Fibroblast of skin of left quadriceps (primary cell): ENCODE measurements at regions not wholly inside any gene's neighbourhood (a gene's known extent, or its start where the extent isn't known, plus 50 kb on each side); places are given as distances from the start of the nearest gene placed in this dataset.
"Not testable (repeated sequence)": the region's sequence is repeated elsewhere in the genome, so short reads cannot be mapped to it uniquely, and the experiment has no call there.

ENCODE experiments used
- DNase-seq, 2 experiments: peaks; one replicate each; pipeline ENCODE4 v3.0.0-alpha.2; 2013; ENCODE audit warnings: low read depth in 2 of 2

DNA sequence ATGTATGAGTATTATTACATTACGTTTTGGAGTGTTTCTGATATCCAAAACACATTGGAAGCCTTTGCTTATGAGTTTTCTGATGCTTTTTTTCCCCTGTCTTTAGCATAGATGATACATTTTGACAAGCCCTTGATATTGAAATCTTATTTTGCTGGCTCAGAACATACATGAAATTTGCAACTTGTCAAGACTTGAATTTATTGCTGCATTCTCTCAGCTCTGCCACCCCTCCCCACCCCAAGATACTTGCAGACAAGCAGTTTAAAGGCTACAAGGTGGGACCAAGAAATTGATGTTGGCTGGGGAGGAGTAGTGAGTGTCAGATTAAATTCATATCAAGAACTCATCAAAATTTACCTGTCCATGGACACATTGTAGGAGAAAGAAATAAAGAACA lies 160.2 kb downstream of the GJA1 start:
- no peak for DNase-seq

DNA sequence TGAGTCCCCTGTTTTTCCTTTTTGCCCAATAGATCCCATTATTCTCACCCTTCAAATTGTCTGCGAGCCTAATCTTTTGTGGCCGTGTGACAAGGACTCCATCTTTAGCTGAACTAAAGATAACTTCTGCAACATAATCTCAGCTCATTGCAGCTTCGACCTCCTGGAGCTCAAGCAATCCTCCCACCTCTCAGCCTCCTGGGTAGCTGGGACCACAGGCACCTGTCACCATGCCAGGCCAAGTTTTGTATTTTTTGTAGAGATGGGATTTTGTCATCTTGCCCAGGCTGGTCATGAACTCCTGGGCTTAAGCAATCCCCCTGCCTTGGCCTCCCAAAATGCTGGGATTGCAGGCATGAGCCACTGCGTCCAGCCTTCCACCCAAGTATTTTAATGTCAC lies 161.0 kb downstream of the GJA1 start:
- DNase-seq, result no peak

DNA sequence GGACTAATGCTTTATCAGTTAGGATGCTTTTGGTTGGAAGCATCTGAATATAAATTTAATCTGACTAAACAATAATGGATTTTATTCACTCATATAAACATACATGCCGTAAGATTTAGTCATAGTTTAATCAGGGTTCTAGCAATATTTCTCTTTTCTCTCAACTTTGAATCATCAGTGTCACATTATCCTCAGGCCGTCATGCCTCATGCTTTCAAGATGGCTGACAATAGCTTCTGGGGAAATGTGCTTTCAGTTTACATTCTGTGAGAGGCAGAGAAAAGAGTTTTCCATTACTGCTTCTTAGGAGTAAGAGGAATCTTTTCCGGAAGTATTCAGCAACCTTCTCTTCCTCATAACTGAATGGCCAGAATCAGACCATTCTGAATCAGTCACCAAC lies 162.2 kb downstream of the GJA1 start:
- peak in 1 of 2 experiments; percentile 21 for DNase-seq

DNA sequence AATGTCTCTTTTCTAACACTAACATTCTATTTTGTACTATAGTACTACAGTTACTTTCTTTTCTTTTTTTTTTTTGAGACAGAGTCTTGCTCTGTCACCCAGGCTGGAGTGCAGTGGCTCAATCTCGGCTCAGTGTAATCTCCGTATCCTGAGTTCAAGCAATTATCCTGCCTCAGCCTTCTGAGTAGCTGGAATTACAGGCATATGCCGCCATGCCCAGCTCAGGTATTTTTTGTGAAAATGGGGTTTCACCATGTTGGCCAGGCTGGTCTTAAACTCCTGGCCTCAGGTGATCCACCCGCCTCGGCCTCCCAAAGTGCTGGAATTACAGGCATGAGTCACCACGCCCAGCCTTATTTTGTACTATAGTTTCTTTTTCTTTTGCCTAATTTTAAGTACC lies 163.9 kb downstream of the GJA1 start:
- DNase-seq, result not testable (repeated sequence)

DNA sequence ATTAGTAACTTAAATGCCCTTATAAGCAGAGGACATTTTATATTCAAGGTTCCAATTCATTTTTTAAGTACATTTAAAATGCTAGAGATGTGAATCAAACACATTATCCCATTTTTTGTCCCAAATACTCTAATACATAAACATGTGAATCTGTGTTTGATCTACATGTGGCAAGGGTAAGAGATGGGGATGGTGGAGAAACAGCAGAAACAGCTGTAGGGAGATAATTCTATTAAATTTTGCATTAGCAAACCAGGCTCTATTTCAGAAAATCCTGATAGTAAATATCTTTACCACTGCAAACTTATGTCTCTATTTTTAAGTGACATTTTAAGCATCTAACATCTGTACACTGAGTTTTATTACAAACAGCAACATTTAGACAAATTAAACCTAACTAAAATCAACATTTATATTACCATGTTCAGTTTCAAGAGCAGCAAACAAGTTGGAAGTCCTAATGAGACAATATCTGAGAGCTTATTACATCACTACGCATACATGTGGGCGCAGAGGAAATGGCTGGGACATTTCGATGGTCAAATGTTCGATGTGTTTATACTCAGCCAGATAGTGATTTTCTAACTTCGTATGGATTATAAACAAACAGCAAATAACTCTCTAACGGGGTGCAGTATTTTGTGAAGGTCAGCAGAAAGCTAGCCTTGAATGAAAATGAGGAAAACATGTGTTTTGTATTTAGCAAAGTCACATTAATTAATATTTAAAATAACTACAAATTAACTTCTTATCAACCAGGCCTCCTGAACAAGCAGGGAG lies 165.1 kb downstream of the GJA1 start:
- no peak for DNase-seq

DNA sequence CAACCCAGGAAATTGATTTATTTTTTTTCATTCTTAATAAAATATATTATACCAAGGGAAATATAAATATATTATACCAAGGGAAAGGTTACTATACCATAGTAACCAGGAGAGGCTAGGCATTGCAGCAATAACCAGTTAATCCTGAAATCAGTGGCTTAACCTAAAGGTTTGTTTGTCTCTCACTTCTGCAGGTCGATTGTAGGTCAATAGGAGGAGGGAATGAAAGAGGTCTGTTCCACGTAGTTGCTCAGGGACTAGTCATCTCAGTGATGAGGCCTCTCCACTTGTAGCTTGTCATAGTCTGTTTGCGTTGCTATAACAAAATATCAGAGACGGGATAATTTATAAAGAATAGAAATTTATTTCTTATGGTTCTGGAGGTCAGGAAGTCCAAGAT lies 168.0 kb downstream of the GJA1 start:
- DNase-seq, result no peak

DNA sequence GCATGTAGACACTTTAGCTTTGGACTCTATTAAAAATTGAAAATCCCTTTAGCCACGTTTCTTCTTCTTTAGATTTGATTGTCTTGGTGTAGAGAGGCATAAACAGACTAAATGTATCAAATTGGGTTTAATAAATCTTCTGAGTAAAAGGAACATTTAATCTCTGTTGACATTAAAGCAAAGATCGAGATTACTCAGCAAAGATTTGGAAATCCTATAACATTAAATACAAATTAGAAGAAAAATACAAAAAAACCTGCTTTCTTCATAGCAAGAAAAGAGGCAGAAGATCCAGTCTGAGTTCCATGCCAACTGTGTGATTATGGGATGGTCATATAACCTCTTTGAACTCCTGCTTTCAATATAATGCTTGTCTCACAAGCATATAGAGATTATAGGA lies 172.3 kb downstream of the GJA1 start:
- no peak for DNase-seq

DNA sequence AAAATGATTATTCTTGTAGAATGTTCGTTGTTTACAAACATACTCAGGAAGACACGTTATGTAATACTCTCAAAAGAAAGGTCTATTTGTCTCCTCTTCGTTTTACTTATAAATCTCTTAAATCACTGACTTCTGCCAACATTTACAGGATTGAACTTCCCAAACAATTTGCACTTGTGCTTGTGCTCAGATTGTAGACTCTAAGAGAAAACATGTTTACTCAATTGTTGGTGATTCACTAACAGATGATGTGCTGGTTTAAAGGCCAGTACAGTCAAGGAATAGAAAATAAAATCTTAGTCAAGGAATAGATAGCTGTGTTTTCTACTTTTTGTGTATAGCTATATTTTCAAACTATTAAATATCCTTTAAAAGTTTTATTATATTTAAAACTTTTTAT lies 172.8 kb downstream of the GJA1 start:
- DNase-seq, result no peak

DNA sequence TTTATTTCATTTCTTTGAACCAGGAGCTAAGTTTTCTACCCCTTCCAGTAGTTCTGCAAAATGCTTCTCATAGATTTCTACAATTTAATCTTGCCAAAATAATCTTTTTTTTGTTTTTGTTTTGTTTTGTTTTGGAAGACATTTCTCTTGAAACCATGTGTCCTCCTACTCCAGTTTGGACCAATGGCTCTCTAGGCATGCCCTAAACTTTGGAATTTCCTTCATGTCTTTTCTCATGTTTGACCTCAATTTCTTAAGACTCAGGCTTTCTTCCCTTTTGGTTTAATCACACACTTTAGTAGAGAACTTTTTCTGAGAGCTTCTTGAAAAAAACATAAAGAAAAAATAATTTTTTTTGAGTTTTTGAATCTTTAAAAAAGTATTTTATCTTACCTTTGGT lies 173.8 kb downstream of the GJA1 start:
- no peak for DNase-seq

DNA sequence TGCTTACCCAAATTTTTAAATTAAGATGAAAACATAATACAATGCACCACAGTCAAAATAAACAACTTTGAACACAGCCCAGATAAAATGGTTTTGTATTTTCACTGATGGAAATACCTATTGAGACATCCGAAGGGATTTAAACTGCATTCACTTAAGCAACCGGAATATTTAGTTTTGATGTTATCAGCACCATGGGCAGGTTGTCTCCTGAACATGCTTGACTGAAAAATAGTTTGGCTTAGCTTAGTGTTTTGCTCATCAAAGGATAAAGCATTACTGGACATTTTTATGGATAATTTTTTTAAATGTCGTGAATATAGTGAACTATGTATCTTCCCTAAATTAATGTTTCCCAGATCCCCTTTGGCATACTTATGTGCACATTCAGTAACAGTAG lies 177.5 kb downstream of the GJA1 start:
- DNase-seq, result no peak

DNA sequence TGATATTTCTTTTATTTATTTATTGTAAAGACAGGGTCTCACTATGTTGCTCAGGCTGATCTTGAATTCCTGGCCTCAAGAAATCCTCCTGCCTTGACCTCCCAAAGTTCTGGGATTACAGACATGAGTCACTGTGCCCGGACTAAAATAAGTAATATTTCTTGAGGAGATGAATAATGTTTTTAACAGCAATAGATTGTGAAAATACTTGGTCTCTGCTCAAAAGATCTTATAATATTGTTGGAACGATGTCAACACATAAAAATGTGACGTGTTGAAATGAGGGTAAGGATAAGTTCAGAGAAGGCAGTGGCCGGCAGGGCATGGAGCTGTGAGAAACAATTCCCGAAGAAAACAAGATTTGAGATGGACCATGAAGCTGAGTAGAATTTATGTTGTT lies 178.7 kb downstream of the GJA1 start:
- DNase-seq, result peak; percentile 21 to 36

DNA sequence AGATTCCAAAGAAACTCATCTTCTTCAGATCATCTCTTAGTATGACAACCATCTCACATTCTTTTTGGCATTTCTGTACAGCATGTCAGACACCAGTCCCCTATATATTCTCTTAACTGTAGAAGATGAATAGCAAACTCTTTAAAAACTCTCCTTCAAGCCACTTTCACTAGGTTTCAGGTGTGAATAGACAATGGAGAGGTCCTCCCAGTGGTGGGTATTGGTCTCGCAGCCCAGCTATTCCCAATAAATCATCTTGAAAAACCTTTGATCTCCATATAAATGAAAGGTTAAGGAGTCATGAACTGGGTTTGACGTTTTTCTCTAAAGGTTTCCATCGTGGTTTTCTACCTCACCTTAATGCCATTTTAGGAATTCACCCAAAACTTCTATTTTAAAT lies 180.0 kb downstream of the GJA1 start:
- no peak for DNase-seq

DNA sequence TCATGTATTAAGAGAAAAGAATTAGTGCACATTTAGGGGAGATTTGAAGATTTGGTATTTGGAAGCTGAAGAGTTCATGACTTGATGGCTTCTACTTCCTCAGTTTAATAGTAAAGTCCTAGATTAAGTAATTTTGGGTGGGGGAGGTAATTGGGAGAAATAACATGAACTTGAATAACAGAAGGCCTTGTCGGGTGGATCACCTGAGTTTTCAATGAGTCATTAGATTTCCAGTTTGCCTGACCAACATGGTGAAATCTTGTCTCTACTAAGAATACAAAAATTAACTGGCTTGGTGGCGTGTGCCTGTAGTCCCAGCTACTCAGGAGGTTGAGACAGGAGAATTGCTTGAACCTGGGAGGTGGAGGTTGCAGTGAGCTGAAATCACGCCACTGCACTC lies 181.0 kb downstream of the GJA1 start:
- DNase-seq, result no peak

DNA sequence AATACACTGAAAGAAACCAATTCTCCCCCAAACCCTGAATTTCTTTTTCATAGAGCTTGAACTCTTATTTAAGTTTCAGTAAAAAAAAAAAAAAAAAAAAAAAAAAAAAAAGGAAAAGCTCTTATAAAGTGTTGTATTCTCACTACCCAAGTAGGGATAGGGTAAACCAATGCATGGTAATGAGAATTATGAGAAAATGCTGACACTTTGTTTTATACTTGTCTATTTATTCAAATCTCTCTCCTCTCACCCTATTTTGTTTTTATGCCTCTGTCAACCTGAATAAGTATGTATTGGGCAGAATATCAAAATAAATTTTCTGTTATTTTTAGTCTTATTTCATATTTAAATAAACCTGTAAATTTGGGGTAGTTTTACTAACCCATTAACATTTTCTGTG lies 181.9 kb downstream of the GJA1 start:
- no peak for DNase-seq

DNA sequence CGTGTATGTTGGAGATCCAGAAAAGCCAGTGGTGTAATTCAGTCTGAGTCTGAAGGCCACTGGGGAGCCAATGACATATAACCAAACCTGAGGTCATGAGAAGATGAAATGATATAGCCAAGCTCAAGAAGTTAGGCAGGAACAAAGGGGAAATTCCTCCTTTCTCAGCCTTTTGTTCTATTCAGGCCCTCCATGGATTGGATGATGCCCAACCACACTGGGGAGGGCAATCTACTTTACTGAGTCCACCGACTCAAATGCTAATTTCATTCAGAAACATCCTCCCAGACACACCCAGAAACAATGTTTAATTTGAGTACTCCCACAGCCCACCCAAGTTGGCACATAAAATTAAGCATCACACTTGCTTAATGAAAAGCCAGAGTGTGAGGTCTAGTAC lies 183.6 kb downstream of the GJA1 start:
- DNase-seq, result no peak

DNA sequence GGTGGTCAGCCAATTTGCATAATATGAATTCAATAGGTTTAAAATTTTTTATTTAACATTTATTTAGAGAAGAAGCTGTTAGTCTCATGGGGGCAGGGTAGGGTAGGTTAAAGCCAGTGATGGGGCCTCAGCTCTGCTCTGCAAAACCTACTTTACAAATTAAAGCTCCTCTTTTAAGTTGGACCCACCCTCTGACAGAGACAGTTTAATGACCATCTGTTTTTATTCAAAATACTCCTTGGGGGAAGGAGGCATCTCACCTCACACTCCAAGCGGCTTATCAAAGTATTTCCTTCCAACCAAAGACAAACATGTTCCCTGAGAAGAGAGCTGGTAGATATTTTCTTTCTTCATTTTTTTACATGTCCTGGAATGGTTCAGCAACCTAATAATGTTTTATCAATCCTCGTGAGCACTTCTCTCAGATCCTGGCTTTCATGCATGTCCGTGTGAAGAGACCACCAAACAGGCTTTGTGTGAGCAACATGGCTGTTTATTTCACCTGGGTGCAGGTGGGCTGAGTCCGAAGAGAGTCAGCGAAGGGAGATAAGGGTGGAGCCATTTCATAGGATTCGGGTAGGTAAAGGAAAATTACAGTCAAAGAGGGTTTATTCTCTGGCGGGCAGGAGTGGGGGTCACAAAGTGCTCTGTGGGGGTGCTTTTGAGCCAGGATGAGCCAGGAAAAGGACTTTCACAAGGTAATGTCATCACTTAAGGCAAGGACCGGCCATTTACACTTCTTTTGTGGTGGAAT lies 184.7 kb downstream of the GJA1 start:
- no peak for DNase-seq

DNA sequence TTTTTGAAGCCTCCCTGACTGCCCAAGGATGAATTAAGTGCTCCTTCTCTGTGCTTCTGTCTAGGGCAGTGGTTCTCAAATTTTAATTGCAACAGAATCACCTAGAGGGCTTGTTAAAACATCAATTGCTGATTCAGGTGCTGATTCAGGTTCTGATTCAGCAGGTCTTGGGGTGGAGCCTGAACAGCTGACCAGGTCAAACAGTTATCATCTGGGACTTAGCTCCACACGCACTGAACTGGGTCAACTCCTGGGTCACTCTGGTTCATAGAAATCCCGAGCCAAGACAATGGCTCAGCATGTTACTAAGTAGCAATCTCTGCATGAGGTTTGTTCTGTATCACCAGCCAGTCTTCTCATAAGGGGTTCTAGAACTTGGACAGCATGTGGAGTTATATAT lies 192.3 kb downstream of the GJA1 start:
- DNase-seq, result no peak

DNA sequence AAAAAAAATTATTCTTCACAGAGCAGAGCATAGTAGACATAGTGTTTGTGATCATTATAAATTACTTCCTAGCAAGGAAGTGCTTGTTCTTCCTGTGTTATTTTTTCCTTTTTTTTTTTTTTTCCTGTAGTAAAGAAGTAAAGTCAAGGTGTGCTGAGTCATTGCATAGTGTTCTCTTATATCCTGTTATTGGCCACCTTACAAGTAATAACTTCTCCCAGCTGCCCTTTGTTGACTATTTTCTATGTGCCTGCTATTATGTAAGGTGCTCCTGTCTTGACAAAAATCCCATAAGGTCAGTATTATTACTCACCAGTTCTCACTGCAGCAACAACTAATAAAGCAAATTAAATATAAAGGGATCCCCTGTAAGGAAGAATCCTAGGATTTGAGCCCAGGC lies 195.3 kb downstream of the GJA1 start:
- no peak for DNase-seq

DNA sequence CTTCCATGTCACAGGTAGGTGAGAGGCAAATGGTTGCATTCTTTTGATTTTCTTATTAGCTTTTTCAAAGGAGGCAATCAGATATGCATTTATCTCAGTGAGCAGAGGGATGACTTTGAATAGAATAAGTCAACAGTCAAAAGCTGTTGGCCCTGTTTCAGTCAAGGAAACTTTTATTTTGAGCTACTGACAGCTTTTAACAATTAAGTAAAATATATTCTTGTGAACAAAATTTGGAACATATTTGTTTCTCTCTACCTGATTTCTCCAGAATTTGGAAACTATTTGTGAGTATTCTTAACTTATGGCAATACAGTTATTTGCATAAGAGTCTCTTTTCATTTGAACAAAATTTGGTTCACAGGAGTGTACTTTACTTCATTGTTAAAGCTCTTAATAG lies 196.3 kb downstream of the GJA1 start:
- DNase-seq, result not testable (repeated sequence)

DNA sequence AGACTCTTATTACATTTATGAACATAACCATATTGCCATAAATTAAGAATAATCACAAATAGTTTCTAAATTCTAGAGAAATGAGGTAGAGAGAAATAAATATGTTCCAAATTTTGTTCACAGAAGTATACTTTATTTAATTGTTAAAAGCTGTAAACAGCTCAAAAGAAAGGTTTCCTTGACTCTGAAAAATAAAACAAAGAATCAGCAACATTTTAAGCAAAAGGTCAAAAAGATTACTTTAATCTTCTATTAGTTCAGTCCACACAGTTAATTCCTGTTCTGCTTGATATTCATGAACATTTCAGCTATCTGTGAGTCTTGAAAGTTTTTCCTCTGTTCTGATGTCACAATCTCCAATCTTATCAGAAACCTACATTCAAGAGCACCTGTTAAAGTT lies 197.9 kb downstream of the GJA1 start:
- no peak for DNase-seq

DNA sequence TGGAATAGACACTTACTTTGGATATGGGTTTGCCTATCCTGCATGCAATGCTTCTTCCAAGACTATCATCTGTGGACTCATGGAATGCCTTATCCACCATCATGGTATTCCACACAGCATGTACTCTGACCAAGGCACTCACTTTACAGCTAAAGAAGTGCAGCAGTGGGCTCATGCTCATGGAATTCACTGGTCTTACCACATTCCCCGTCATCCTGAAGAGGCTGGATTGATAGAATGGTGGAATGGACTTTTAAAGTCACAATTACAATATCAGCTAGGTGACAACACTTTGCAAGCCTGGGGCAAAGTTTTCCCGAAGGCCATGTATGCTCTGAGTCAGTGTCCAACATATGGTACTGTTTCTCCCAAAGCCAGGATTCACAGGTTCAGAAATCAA lies 199.1 kb downstream of the GJA1 start:
- DNase-seq, result not testable (repeated sequence)

DNA sequence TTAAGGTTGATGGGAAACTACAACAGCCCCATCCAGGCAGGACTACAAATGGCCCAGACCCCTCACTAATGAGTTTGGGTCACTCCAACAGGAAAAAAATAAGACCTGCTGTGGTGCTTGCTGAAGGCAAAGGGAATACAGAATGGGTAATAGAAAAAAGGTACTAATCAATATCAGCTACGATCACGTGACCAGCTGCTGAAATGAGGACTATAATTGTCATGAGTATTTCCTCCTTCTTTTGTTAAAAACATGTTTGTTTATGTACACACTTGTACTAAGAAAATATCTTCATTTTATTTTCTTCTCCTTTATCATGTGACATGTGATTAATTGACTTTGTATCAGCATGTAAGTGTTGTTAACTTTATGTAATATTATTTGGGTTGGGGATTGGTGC lies 199.9 kb downstream of the GJA1 start:
- no peak for DNase-seq

DNA sequence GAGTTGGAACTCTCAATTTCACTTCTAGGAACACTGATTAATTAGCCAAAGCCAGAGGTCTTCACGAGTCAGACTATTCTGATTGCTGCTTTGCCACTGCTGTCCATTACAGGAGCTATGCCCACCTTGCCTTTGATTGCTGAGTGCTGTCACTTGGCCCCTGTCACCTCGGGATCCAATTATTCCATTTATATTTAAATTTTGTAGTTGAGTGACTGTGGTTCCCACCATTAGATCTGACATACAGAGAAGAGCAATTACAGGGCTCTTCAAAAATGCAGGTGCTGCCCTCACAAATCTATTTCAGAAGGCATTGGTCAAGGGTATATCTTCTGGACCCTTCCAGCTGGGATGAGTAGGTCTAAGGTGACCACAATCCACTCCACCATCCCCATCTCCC lies 200.8 kb downstream of the GJA1 start:
- not testable (repeated sequence) for DNase-seq
